ENCODE measurements at regions not wholly inside any gene's neighbourhood (a gene's known extent, or its start where the extent isn't known, plus 50 kb on each side); places are given as distances from the start of the nearest gene placed in this dataset.

GRCh38 chr5:111585291-111585690 lies 73.0 kb upstream of the STARD4 start:
- H4K91ac ChIP-seq (ENCODE audit: insufficient read depth, low read depth, low read length): no peak overlapping the region; the same call in 1 of the 2 replicates
- peaks cover 11% of the 10 kb centered on the region; the same call in 1 of the 2 replicates for H3K4me1 ChIP-seq (ENCODE audit: control insufficient read depth, insufficient read depth, low read length)
- no peaks in the 10 kb centered on the region for H3K79me1 ChIP-seq (ENCODE audit: low read depth in 1 of 2, low read length in 2 of 2)
- no peak overlapping the region for H3K4me3 ChIP-seq (ENCODE audit: insufficient read depth, low read depth, low read length)
- dilution Hi-C loops (cut with HindIII; ENCODE audit: low sequenced_read_pairs, unreplicated experiment): no loop called here
- peak overlapping the region; percentile 33; the same call in 1 of the 2 replicates for H3K18ac ChIP-seq (ENCODE audit: low read depth, low read length)
- no peaks in the 10 kb centered on the region for H3K36me3 ChIP-seq (ENCODE audit: control insufficient read depth, insufficient read depth, low read length)
- H3K4me2 ChIP-seq (ENCODE audit: low read depth, low read length): no peak overlapping the region
- no peak overlapping the region for H3K4ac ChIP-seq (ENCODE audit: low read depth, low read length)
- no peak overlapping the region for H3K23ac ChIP-seq (ENCODE audit: low read depth, low read length)
- no CpG with 5 or more reads among the region's 1 CpG for WGBS, 2 experiments (ENCODE audit: extremely low coverage in 2 of 2, insufficient read length in 1 of 2)
- intact Hi-C loops (cut with micrococcal nuclease): no loop called here
- H2BK20ac ChIP-seq (ENCODE audit: low read depth, low read length): no peak overlapping the region
- no peak overlapping the region for H2BK5ac ChIP-seq (ENCODE audit: low read depth, low read length, poor library complexity, severe bottlenecking)
- BruUV-seq (replicated peaks): no TSS peak
- H3K9me1 ChIP-seq (ENCODE audit: insufficient read depth, low read length): no peaks in the 10 kb centered on the region
- CTCF ChIA-PET: no interaction called here
- no peak overlapping the region for H4K8ac ChIP-seq (ENCODE audit: low read depth in 2 of 2, low read length in 2 of 2)
- in situ Hi-C loops (cut with MboI; ENCODE audit: low sequenced_read_pairs): no loop called here
- no peak overlapping the region for H4K5ac ChIP-seq (ENCODE audit: low read depth, low read length)
- H2AK5ac ChIP-seq (ENCODE audit: low read depth, low read length): no peak overlapping the region
- H3K14ac ChIP-seq (replicated peaks; ENCODE audit: low read depth, low read length): no peak overlapping the region
- TF ChIP-seq MAZ (IDR thresholded peaks at IDR 0.05; ENCODE audit: borderline replicate concordance, low read depth, low read length): no peak
- no peak for TF ChIP-seq RAD21 (IDR thresholded peaks at IDR 0.05; ENCODE audit: low read length)
- TF ChIP-seq, protein P1, sequence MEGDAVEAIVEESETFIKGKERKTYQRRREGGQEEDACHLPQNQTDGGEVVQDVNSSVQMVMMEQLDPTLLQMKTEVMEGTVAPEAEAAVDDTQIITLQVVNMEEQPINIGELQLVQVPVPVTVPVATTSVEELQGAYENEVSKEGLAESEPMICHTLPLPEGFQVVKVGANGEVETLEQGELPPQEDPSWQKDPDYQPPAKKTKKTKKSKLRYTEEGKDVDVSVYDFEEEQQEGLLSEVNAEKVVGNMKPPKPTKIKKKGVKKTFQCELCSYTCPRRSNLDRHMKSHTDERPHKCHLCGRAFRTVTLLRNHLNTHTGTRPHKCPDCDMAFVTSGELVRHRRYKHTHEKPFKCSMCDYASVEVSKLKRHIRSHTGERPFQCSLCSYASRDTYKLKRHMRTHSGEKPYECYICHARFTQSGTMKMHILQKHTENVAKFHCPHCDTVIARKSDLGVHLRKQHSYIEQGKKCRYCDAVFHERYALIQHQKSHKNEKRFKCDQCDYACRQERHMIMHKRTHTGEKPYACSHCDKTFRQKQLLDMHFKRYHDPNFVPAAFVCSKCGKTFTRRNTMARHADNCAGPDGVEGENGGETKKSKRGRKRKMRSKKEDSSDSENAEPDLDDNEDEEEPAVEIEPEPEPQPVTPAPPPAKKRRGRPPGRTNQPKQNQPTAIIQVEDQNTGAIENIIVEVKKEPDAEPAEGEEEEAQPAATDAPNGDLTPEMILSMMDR (conservative IDR thresholded peaks at IDR 0.05; ENCODE audit: low read depth, low read length): no peak
- TF ChIP-seq CHD1 (IDR thresholded peaks at IDR 0.05; ENCODE audit: low read depth, low read length): no peak
- TF ChIP-seq SMC3 (IDR thresholded peaks at IDR 0.05; ENCODE audit: low read depth, low read length): no peak
- TF ChIP-seq ELK1 (IDR thresholded peaks at IDR 0.05; ENCODE audit: borderline replicate concordance, low read depth, low read length): no peak
- TF ChIP-seq RCOR1 (IDR thresholded peaks at IDR 0.05; ENCODE audit: insufficient replicate concordance, low read length): no peak
- no peak for TF ChIP-seq MXI1 (IDR thresholded peaks at IDR 0.05; ENCODE audit: borderline replicate concordance, low read depth, low read length)
- TF ChIP-seq BHLHE40 (IDR thresholded peaks at IDR 0.05; ENCODE audit: low read depth, low read length): no peak
- TF ChIP-seq RFX5 (IDR thresholded peaks at IDR 0.05; ENCODE audit: low read depth, low read length): no peak
- TF ChIP-seq MAFK (IDR thresholded peaks at IDR 0.05; ENCODE audit: low read depth, low read length): no peak
- TF ChIP-seq CEBPB (IDR thresholded peaks at IDR 0.05; ENCODE audit: low read depth, low read length): no peak
- no peak for TF ChIP-seq FOS (IDR thresholded peaks at IDR 0.05; ENCODE audit: low read depth, low read length)
- TF ChIP-seq, protein P2, sequence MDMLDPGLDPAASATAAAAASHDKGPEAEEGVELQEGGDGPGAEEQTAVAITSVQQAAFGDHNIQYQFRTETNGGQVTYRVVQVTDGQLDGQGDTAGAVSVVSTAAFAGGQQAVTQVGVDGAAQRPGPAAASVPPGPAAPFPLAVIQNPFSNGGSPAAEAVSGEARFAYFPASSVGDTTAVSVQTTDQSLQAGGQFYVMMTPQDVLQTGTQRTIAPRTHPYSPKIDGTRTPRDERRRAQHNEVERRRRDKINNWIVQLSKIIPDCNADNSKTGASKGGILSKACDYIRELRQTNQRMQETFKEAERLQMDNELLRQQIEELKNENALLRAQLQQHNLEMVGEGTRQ (IDR thresholded peaks at IDR 0.05; ENCODE audit: low read depth, low read length): no peak
- no peak for TF ChIP-seq NFE2L2 (IDR thresholded peaks at IDR 0.05; ENCODE audit: low read depth, low read length)
- TF ChIP-seq POLR2A (IDR thresholded peaks at IDR 0.05; ENCODE audit: low read depth, low read length): no peak
- no peak overlapping the region for H2AFZ ChIP-seq (replicated peaks; ENCODE audit: low read length, poor library complexity)
- H3K27me3 ChIP-seq (ENCODE audit: control insufficient read depth, insufficient read depth, low read length): peaks cover 1% of the 10 kb centered on the region; the same call in 1 of the 2 replicates
- POLR2A ChIA-PET (ENCODE audit: unreplicated experiment): no interaction called here
- no peak overlapping the region for H2BK120ac ChIP-seq (ENCODE audit: low read depth, low read length)
- no peak overlapping the region for H3K56ac ChIP-seq (ENCODE audit: extremely low read depth, insufficient read depth, low read length)
- H4K20me1 ChIP-seq (ENCODE audit: insufficient read depth, low read length): no peaks in the 10 kb centered on the region
- no peak overlapping the region; the same call in 2 of the 3 replicates for H2BK15ac ChIP-seq (ENCODE audit: low read depth, low read length)
- no peak overlapping the region for H3K9ac ChIP-seq (ENCODE audit: low read depth, low read length)
- no peak overlapping the region for H2AK9ac ChIP-seq (replicated peaks; ENCODE audit: low read depth, low read length, poor library complexity)
- DNase-seq: no peak
- no peak overlapping the region for H3K27ac ChIP-seq (ENCODE audit: insufficient read depth, low read length)
- ATAC-seq (ENCODE audit: low read depth): no peak
- H3K9me3 ChIP-seq (ENCODE audit: control insufficient read depth, insufficient read depth, low read length): no peaks in the 10 kb centered on the region

Measured in IMR-90 (cell line).